Heart left ventricle (tissue), 13 donors: ENCODE measurements at regions not wholly inside any gene's neighbourhood (a gene's known extent, or its start where the extent isn't known, plus 50 kb on each side); places are given as distances from the start of the nearest gene placed in this dataset.

Source experiments
- CTCF ChIP-seq, 12 donors: fragments of 200-600 bp; sonication (generic) in 4 of 12; IDR thresholded peaks; one replicate each; pipeline versions ENCODE4 v1.5.0 to v1.8.0; 2018 to 2022; ENCODE audit warnings: antibody characterized with exemption in 12 of 12, mild to moderate bottlenecking in 5 of 12
- POLR2A ChIP-seq, 2 donors: fragments of 450-650 bp; IDR thresholded peaks; one replicate each; pipeline ENCODE4 v1.6.1; 2017; ENCODE audit warnings: antibody characterized with exemption in 2 of 2, mild to moderate bottlenecking in 2 of 2, moderate library complexity in 2 of 2
- donor health status: ischemic (EF 13 %, LVEDD 7.1; RV severe dilation, severe dysfunction).
- donor health status: DM: no; HTN: yes; CAD: no.
- donor health status: DM: no; HTN: no; CAD: no.
- donor health status: ischemic (EF 25% LVEDD 6.9; RV normal size, moderate dysfunction).
- donor health status: ischemic (EF 25% LVEDD 5.7; RV mildly dilated, moderate dysfunction).
- donor health status: ischemic (EF 35%, LVEDD 5.7; RV mildly dilated, moderate dysfunction).
- donor health status: nonischemic (EF 11% LVEDD 7.7; RV severe dilation, severe dysfunction).
- donor health status: DM: yes; HTN: yes; CAD: no.
- donor health status: PGD.
- donor health status: ischemic (EF 29% LVEDD 5.4; RV normal size, mild dysfunction).
- donor health status: nonischemic (EF 23%, LVEDD 6.1; RV moderate dilation, normal function).

GRCh38 chr5:89024045-89024444, 141.1 kb upstream of the MEF2C start:
- TF ChIP-seq POLR2A (IDR thresholded peaks at IDR 0.05): no peak
- no peak for TF ChIP-seq CTCF (IDR thresholded peaks at IDR 0.05)
